ENCODE measurements at regions not wholly inside any gene's neighbourhood (a gene's known extent, or its start where the extent isn't known, plus 50 kb on each side); places are given as distances from the start of the nearest gene placed in this dataset.

DNA sequence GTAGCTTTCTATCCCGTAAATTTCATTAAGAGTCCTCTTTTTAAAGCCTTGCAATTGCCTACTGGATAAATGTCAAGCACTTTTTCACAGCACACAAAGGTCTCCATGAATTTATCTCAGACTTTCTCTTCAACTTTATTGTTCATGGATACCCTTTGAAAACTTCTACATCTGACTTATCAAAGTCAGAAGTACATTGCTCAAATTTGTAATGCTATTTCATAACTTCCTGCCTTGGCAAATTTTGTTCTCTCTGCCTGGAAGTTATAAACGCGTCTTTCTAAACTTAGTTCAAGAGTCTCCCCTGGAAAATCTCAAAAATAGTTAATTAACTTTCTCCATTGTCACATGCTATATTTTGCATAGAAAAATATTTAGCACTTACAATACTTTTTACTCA lies 55.9 kb upstream of the RERGL start:
- Histone ChIP-seq H3K4me3 (no peak overlapping the region), H3K4me1 (replicated peaks) (no peaks in the 10 kb centered on the region), H3K36me3 (no peaks in the 10 kb centered on the region), H3K9me3 (replicated peaks) (no peaks in the 10 kb centered on the region), H3K27me3 (replicated peaks) (no peaks in the 10 kb centered on the region), H3K27ac (no peak overlapping the region)
- no peak for DNase-seq (ENCODE audit: low read depth in 1 of 2, low spot score in 2 of 2)

DNA sequence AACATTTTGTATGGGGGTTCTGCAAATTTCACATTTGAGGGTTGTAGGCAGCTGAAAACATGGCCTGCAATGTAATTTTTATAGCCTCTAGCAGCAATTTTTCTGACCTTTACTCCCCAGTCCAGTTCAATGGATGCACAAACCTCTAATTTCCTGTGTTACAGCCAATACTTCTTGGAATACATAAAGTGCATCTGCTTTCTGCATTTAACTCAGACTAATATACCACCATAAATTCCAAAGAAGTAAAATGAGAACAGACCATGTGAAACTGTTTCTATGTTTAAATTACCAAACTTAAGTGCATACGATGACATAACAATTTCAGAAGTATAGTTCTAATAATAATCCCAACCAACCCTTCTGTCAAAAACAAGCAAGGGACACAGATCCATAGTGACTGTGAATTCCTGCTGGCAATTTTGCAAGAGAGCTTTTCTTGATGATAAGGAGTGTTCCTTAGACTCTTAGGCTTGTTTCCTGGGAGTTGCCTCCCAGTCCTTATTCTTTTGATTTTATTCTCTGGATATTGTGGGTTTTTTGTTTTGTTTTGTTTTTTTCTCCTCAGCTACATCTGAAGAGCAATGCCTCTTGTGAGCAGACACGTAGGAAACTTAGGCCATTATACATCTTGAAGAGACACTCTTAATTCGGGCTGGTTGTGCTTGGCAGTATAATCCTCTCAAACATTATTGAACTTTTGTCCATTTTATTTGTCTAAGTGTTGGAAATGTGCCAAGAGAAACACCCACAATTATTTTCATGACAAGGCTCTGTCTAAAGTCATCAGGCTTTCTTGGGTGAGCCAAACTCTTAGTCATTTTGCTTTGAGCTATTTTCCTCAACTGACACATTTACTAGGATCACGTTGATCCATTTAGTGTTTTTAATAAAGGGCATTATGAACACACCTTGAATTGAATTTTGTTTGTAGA lies 51.3 kb upstream of the RERGL start:
- Histone ChIP-seq H3K4me1 (replicated peaks) (no peaks in the 10 kb centered on the region), H3K9me3 (replicated peaks) (no peaks in the 10 kb centered on the region), H3K27ac (no peak overlapping the region), H3K4me3 (no peak overlapping the region), H3K36me3 (no peaks in the 10 kb centered on the region), H3K27me3 (replicated peaks) (no peaks in the 10 kb centered on the region)
- no peak for DNase-seq (ENCODE audit: low read depth in 1 of 2, low spot score in 2 of 2)

DNA sequence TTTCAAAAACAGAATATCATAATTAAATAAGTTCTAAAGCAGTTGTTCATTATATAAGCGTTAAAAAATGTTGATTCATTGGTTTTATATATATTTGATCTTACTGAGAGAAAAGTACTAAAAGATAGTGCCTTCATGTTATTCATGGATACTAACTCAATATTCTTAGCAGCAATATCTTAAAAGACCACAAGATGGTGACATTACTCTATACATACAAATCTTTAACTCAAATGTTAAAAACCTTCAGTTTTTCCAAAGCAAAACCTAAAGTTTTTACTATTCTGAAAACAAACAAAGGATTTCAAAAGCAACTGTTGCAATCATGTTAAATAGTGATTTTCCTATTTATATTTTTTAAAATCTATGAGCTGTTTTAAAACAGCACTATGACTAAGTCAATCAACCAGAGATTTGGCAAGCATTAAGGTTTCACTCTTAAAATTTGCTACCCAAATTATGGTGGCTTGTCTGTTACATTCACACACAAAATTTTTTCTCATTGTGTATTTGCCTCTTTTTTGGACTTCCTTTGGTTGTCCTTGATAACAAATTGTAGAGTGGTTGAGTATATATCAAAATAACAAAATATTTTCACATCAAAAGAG lies 50.1 kb upstream of the RERGL start:
- no peak for DNase-seq (ENCODE audit: low read depth in 1 of 2, low spot score in 2 of 2)
- no peaks in the 10 kb centered on the region for H3K27me3 ChIP-seq (replicated peaks)
- no peaks in the 10 kb centered on the region for H3K4me1 ChIP-seq (replicated peaks)
- H3K9me3 ChIP-seq (replicated peaks) = no peaks in the 10 kb centered on the region
- no peaks in the 10 kb centered on the region for H3K36me3 ChIP-seq
- no peak overlapping the region for H3K27ac ChIP-seq
- H3K4me3 ChIP-seq = no peak overlapping the region
